SU-DHL-6 (cell line): ENCODE measurements at regions not wholly inside any gene's neighbourhood (a gene's known extent, or its start where the extent isn't known, plus 50 kb on each side); places are given as distances from the start of the nearest gene placed in this dataset.

Experiments
- EZH2phosphoT487 ChIP-seq: fragments of 200-600 bp; sonication (generic), shearing (Covaris generic); conservative IDR thresholded peaks from 2 replicates; pipeline ENCODE4 v1.6.1; 2018; ENCODE audit warnings: mild to moderate bottlenecking, antibody characterized with exemption, low read length, moderate library complexity, mixed read lengths
- TF ChIP-seq, protein P1 (sequence below): fragments of 200-600 bp; sonication (generic); IDR thresholded peaks from one replicate; pipeline ENCODE4 v1.5.1; 2017; ENCODE audit warnings: antibody characterized with exemption, mild to moderate bottlenecking, low read length, moderate library complexity; ENCODE audit not compliant: insufficient read depth, poor library complexity, severe bottlenecking

DNA sequence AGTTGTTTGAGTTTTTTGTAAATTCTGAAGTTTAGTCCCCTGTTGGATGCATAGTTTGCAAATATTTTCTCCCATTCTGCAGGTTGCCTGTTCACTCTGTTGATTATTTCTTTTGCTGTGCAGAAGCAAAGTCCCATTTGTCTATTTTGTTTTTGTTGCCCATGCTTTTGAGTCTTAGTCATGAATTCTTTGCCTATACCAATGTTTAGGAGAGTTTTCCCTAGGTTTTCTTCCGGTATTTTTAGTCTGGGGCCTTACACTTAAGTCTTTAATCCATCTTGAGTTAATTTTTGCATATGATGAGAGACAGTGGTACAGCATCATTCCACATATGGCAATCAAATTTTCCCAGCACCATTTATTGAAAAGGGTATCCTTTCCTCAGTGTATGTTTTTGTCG is 405.8 kb upstream of the RPS6KA3 start:
- TF ChIP-seq, protein P1, sequence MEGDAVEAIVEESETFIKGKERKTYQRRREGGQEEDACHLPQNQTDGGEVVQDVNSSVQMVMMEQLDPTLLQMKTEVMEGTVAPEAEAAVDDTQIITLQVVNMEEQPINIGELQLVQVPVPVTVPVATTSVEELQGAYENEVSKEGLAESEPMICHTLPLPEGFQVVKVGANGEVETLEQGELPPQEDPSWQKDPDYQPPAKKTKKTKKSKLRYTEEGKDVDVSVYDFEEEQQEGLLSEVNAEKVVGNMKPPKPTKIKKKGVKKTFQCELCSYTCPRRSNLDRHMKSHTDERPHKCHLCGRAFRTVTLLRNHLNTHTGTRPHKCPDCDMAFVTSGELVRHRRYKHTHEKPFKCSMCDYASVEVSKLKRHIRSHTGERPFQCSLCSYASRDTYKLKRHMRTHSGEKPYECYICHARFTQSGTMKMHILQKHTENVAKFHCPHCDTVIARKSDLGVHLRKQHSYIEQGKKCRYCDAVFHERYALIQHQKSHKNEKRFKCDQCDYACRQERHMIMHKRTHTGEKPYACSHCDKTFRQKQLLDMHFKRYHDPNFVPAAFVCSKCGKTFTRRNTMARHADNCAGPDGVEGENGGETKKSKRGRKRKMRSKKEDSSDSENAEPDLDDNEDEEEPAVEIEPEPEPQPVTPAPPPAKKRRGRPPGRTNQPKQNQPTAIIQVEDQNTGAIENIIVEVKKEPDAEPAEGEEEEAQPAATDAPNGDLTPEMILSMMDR: no peak
- TF ChIP-seq EZH2phosphoT487: no peak
